SJSA1 (cell line): ENCODE measurements at regions not wholly inside any gene's neighbourhood (a gene's known extent, or its start where the extent isn't known, plus 50 kb on each side); places are given as distances from the start of the nearest gene placed in this dataset.

ENCODE experiments used
- DNase-seq, 2 experiments: peaks; one replicate each; pipeline ENCODE4 v3.0.0-alpha.2; 2015 to 2020; ENCODE audit warnings: low spot score in 2 of 2, low read depth in 1 of 2
- H3K27ac ChIP-seq: fragments of 250-450 bp; sonication (Bioruptor Pico); 2 replicates; pipeline ENCODE4 v1.5.1; 2020; ENCODE audit warnings: mild to moderate bottlenecking, moderate library complexity
- H3K27me3 ChIP-seq: fragments of 250-450 bp; sonication (Bioruptor Pico); replicated peaks from 2 replicates; pipeline ENCODE4 v1.5.1; 2020; ENCODE audit warnings: mild to moderate bottlenecking, moderate library complexity
- H3K36me3 ChIP-seq: fragments of 250-450 bp; sonication (Bioruptor Pico); 2 replicates; pipeline ENCODE4 v1.5.1; 2020; ENCODE audit warnings: mild to moderate bottlenecking
- H3K4me1 ChIP-seq: fragments of 250-450 bp; sonication (Bioruptor Pico); replicated peaks from 2 replicates; pipeline ENCODE4 v1.6.1; 2021; ENCODE audit warnings: mild to moderate bottlenecking
- H3K4me3 ChIP-seq: fragments of 250-450 bp; sonication (Bioruptor Pico); 2 replicates; pipeline ENCODE4 v1.5.1; 2020; ENCODE audit warnings: mild to moderate bottlenecking
- H3K9me3 ChIP-seq: fragments of 250-450 bp; sonication (Bioruptor Pico); replicated peaks from 2 replicates; pipeline ENCODE4 v1.5.1; 2020; ENCODE audit warnings: mild to moderate bottlenecking

- Histone ChIP-seq H3K27me3 (no peaks in the 10 kb centered on the region), H3K4me3 (no peak overlapping the region), H3K27ac (no peak overlapping the region), H3K36me3 (no peaks in the 10 kb centered on the region), H3K4me1 (peaks cover 38% of the 10 kb centered on the region), H3K9me3 (no peaks in the 10 kb centered on the region)
- no peak for DNase-seq
Measured at GRCh38 chr5:74099538-74100267, 473.7 kb downstream of the ARHGEF28 start.

GRCh38 chr5:74098941-74099340 lies 472.9 kb downstream of the ARHGEF28 start:
- Histone ChIP-seq H3K4me3 (no peak overlapping the region), H3K27me3 (no peaks in the 10 kb centered on the region), H3K4me1 (peaks cover 41% of the 10 kb centered on the region), H3K9me3 (no peaks in the 10 kb centered on the region), H3K36me3 (no peaks in the 10 kb centered on the region), H3K27ac (no peak overlapping the region)
- DNase-seq = no peak

- Histone ChIP-seq H3K4me1 (peaks cover 41% of the 10 kb centered on the region), H3K36me3 (no peaks in the 10 kb centered on the region), H3K4me3 (no peak overlapping the region), H3K27me3 (no peaks in the 10 kb centered on the region), H3K9me3 (no peaks in the 10 kb centered on the region), H3K27ac (peak overlapping the region; percentile 33)
- DNase-seq = peak in 1 of 2 experiments; percentile 17
Measured at GRCh38 chr5:74098456-74098855, 472.5 kb downstream of the ARHGEF28 start.

GRCh38 chr5:74096325-74096724 lies 470.3 kb downstream of the ARHGEF28 start:
- H3K27me3 ChIP-seq = no peaks in the 10 kb centered on the region
- DNase-seq = no peak
- peaks cover 41% of the 10 kb centered on the region for H3K4me1 ChIP-seq
- no peaks in the 10 kb centered on the region for H3K36me3 ChIP-seq
- H3K4me3 ChIP-seq = no peak overlapping the region
- peak overlapping the region; percentile 19; the same call in 1 of the 2 replicates for H3K27ac ChIP-seq
- H3K9me3 ChIP-seq = no peaks in the 10 kb centered on the region

- H3K36me3 ChIP-seq = no peaks in the 10 kb centered on the region
- H3K27me3 ChIP-seq = no peaks in the 10 kb centered on the region
- DNase-seq = peak in 1 of 2 experiments; percentile 53
- H3K9me3 ChIP-seq = no peaks in the 10 kb centered on the region
- peak overlapping the region; percentile 57 for H3K27ac ChIP-seq
- H3K4me3 ChIP-seq = no peak overlapping the region
- H3K4me1 ChIP-seq = peaks cover 41% of the 10 kb centered on the region
Measured at GRCh38 chr5:74095871-74096270, 469.9 kb downstream of the ARHGEF28 start.

DNA sequence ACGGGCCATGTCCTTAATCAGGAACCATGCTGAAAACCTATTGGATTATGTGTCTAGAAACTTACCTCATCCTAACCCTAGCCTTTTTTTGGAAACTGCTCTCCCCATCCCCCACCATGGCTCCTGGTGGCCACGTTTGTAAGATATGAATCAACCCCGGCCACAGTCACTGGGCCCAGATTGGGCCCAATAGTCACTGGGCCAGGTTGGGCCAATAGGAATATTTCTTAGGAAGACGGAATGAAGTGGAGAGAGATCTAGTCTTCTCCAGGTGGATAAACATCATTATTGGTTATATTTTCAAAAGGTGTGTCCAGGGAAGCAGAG lies 468.7 kb downstream of the ARHGEF28 start:
- H3K4me3 ChIP-seq = no peak overlapping the region
- no peak for DNase-seq
- H3K27ac ChIP-seq = no peak overlapping the region
- peaks cover 41% of the 10 kb centered on the region for H3K4me1 ChIP-seq
- H3K36me3 ChIP-seq = no peaks in the 10 kb centered on the region
- H3K9me3 ChIP-seq = no peaks in the 10 kb centered on the region
- H3K27me3 ChIP-seq = no peaks in the 10 kb centered on the region

DNA sequence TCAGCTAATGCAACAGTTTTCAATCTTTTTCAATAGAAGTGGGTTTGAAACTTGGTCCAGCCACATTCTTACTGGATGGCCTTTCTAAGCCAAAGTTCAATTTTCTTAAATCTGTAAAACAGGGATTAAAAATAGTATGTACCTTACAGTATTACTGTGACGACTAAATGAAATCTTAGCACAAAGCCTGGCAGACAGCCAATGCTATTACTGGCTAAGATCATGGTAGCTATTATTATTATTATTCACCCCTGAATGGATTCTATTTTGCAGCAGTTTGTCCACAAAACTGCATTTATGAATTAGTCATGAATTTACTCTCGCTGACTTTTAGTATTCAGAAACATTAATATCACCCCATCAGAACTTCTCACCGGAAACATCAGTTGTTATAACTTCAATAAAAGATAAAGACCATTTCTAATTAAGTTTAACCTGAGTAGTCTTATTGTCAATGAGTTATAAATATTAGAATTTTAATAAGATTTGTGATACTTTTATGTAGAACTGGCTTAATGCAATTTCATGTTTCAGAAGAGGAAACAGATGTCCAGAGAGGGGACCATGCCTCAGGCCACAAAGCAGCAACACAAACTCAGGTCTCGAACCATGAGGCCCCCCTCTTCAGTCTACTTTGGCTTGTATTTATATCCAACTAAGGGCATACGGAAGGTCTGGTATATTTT lies 468.2 kb downstream of the ARHGEF28 start:
- H3K4me3 ChIP-seq = no peak overlapping the region
- H3K9me3 ChIP-seq = no peaks in the 10 kb centered on the region
- DNase-seq = no peak
- no peaks in the 10 kb centered on the region for H3K36me3 ChIP-seq
- peaks cover 41% of the 10 kb centered on the region for H3K4me1 ChIP-seq
- no peaks in the 10 kb centered on the region for H3K27me3 ChIP-seq
- H3K27ac ChIP-seq = no peak overlapping the region

DNA sequence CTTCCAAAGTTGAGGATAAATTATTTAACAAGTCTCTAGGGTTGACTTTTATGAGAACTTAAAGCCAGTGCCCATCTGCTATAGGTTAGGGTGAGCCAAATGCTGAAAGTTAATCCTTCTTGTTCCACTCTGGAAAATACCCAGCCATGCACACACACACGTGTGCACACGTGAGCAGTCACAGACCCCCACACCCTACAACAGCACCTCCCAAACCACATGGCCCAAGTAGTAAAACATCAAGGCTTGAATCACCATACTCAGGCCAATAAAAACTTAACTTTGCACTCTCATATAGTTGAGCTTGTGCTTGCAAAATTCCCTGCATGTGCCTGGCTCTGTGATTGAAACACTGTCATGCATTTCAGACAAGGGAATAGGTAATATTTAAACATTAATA lies 467.6 kb downstream of the ARHGEF28 start:
- no peak for DNase-seq
- H3K4me3 ChIP-seq = no peak overlapping the region
- H3K9me3 ChIP-seq = no peaks in the 10 kb centered on the region
- H3K4me1 ChIP-seq = peaks cover 40% of the 10 kb centered on the region
- H3K36me3 ChIP-seq = no peaks in the 10 kb centered on the region
- no peak overlapping the region for H3K27ac ChIP-seq
- no peaks in the 10 kb centered on the region for H3K27me3 ChIP-seq

DNA sequence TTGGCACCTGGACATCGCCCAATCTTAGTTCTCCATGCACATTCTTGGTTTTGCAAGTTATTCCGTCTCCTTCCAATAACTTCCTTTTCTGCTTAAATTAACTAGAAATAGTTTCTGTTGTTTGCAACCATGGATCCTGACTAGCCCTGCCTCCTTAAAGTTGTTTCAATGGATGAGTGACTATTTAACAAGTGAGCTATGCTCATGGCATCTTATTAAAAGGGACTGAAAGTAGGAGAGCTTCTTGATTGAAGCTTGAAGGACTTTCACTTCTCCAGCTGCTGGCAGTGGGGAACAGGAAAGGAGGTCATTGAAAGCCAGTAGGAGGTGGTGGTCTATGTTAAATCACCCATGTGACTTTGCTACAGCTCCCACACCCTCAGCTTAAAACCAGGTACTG lies 466.8 kb downstream of the ARHGEF28 start:
- Histone ChIP-seq H3K9me3 (no peaks in the 10 kb centered on the region), H3K27me3 (no peaks in the 10 kb centered on the region), H3K36me3 (no peaks in the 10 kb centered on the region), H3K4me1 (peaks cover 32% of the 10 kb centered on the region), H3K27ac (no peak overlapping the region), H3K4me3 (no peak overlapping the region)
- no peak for DNase-seq

DNA sequence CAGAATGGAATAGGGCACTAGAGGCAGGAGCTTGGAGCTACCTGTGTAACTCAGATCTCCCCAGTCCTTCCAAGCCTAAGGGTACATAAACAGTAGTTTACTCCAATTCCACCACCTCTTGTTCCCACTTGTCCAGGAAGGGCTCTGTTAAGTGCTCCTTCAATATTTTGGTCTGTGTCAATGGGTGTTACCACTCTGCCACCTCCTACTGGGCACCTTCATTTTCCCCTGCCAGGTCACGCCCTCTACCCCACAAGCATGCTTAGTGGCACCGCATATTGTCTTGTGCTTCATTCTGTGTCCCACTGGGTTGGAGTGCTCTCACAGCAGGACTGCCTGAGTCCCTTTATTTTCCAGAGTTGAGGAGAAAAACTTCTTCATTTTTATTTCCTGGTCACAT lies 459.8 kb downstream of the ARHGEF28 start:
- H3K9me3 ChIP-seq = no peaks in the 10 kb centered on the region
- no peaks in the 10 kb centered on the region for H3K27me3 ChIP-seq
- no peaks in the 10 kb centered on the region for H3K4me1 ChIP-seq
- no peak overlapping the region for H3K27ac ChIP-seq
- DNase-seq = no peak
- H3K36me3 ChIP-seq = no peaks in the 10 kb centered on the region
- no peak overlapping the region for H3K4me3 ChIP-seq

- DNase-seq = no peak
- no peaks in the 10 kb centered on the region for H3K9me3 ChIP-seq
- no peak overlapping the region for H3K27ac ChIP-seq
- no peak overlapping the region for H3K4me3 ChIP-seq
- no peaks in the 10 kb centered on the region for H3K27me3 ChIP-seq
- H3K4me1 ChIP-seq = no peaks in the 10 kb centered on the region
- no peaks in the 10 kb centered on the region for H3K36me3 ChIP-seq
Measured at GRCh38 chr5:74085186-74085585, 459.2 kb downstream of the ARHGEF28 start.

DNA sequence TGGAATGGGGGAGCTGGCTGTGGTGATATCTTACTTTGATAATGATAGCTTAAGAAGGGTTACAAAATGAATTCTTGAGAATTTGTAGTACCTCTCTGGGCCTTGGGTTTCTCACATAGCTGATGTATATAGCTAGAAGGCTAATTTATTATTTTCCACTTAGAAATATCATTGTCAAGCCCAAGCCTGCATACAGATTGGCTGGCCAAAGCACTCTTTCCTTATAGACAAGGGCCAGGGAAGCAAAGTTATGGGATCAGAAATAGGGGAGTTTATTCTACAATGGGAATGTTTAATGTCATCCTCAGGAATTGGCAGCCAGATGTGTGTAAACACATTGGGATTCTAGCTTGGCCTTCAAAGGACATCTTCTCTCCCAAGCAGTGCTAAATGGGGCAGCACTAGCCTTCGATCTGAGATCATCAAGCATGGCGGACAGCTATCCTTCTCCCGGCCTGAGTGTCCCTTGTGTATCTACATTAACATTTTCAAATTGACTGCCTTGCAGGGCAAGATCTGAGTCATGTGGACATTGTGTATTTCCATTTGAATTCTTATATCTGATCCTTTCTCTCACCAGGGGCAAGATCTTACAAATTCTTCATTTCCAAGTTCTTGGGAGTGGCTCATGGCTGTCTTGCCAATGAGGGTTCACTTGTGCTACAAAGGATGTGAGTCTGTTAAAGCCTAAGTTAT lies 457.2 kb downstream of the ARHGEF28 start:
- Histone ChIP-seq H3K27ac (no peak overlapping the region), H3K27me3 (no peaks in the 10 kb centered on the region), H3K9me3 (no peaks in the 10 kb centered on the region), H3K36me3 (no peaks in the 10 kb centered on the region), H3K4me1 (no peaks in the 10 kb centered on the region), H3K4me3 (no peak overlapping the region)
- no peak for DNase-seq

GRCh38 chr5:74082512-74083055 lies 456.6 kb downstream of the ARHGEF28 start:
- no peaks in the 10 kb centered on the region for H3K36me3 ChIP-seq
- no peak overlapping the region for H3K27ac ChIP-seq
- H3K4me3 ChIP-seq = no peak overlapping the region
- no peaks in the 10 kb centered on the region for H3K27me3 ChIP-seq
- no peak for DNase-seq
- H3K4me1 ChIP-seq = no peaks in the 10 kb centered on the region
- H3K9me3 ChIP-seq = no peaks in the 10 kb centered on the region

DNA sequence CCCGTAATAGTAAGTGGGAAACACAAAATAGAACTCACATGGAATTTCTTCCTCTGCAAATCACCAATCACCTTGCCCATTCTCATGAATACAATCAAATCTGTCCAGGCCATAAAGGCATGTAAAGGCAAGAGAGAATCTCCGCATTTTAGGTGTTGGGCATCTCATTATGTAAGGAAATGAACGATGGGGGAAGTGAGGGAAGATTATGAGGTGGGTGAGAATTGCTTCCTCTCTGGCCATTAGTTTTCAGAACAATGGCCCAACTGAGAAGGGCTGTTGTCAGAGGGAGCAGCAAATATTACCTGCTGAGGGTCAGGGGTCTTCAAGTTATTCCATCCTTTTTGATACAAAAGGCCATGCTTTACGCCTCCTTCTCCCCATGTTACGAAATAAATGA lies 455.1 kb downstream of the ARHGEF28 start:
- H3K36me3 ChIP-seq = no peaks in the 10 kb centered on the region
- H3K4me1 ChIP-seq = no peaks in the 10 kb centered on the region
- peaks cover 2% of the 10 kb centered on the region; the same call in 1 of the 2 replicates for H3K9me3 ChIP-seq
- DNase-seq = no peak
- H3K27ac ChIP-seq = no peak overlapping the region
- no peak overlapping the region for H3K4me3 ChIP-seq
- no peaks in the 10 kb centered on the region for H3K27me3 ChIP-seq
